Prostate gland (tissue), 2 donors: ENCODE measurements at regions not wholly inside any gene's neighbourhood (a gene's known extent, or its start where the extent isn't known, plus 50 kb on each side); places are given as distances from the start of the nearest gene placed in this dataset.

Source experiments
- POLR2A ChIP-seq: fragments of 450-650 bp; IDR thresholded peaks from one replicate; pipeline ENCODE4 v1.6.1; 2016; ENCODE audit warnings: antibody characterized with exemption, mild to moderate bottlenecking
- TF ChIP-seq, protein P1 (sequence below), 4 experiments: fragments of 200-600 bp in 2 of 4; fragments of 450-650 bp in 2 of 4; sonication (generic) in 2 of 4; IDR thresholded peaks; 1 replicate in 3 of 4; 2 replicates in 1 of 4; pipeline ENCODE4 v1.5.1; 2016 to 2019; ENCODE audit warnings: antibody characterized with exemption in 4 of 4, mild to moderate bottlenecking in 2 of 4, moderate library complexity in 2 of 4

DNA sequence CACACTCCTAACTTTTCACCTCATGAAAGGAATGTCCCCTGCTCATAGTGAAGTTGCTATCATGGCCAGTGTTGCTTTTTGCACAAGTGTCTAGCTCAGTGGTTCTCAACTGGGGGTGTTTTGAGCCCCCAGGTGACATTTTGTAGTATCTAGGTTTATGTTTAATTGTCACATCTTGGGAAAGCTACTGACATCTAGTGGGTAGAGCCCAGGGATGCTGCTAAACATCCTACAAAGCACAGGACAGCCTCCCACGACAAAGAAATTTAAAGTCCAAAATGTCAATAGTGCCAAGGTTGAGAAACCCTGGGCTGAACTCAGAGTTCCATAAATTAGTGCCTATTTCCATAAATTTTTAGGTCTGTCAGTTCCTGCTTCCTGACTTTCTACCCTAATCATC, 70.7 kb upstream of the HCCS start:
- TF ChIP-seq, protein P1, sequence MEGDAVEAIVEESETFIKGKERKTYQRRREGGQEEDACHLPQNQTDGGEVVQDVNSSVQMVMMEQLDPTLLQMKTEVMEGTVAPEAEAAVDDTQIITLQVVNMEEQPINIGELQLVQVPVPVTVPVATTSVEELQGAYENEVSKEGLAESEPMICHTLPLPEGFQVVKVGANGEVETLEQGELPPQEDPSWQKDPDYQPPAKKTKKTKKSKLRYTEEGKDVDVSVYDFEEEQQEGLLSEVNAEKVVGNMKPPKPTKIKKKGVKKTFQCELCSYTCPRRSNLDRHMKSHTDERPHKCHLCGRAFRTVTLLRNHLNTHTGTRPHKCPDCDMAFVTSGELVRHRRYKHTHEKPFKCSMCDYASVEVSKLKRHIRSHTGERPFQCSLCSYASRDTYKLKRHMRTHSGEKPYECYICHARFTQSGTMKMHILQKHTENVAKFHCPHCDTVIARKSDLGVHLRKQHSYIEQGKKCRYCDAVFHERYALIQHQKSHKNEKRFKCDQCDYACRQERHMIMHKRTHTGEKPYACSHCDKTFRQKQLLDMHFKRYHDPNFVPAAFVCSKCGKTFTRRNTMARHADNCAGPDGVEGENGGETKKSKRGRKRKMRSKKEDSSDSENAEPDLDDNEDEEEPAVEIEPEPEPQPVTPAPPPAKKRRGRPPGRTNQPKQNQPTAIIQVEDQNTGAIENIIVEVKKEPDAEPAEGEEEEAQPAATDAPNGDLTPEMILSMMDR (IDR thresholded peaks at IDR 0.05), result no peak
- no peak for TF ChIP-seq POLR2A
